ENCODE measurements at regions not wholly inside any gene's neighbourhood (a gene's known extent, or its start where the extent isn't known, plus 50 kb on each side); places are given as distances from the start of the nearest gene placed in this dataset.

DNA sequence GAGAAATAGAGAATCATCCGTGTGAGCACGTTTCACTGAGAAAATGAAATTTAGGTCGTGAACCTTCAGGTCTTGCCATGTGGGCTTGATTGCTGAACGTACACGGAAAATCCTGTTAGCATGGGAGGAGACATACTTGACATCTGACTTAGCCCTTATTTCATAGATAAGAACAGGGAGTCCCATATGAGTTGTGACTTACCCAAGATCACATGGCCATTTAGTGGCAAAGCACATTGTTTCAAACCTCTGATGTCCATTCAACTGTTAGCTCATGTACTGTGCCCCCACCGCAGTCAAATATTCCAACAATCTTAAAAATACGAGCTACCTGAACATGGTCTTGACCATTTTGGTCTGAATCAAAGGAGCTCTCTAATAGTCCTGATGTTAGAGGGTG lies 411.2 kb upstream of the FZD8 start:
- Histone ChIP-seq H2AFZ (no peak overlapping the region), H3K4me2 (no peak overlapping the region), H3K27me3 (ENCODE audit: insufficient read depth, low read depth) (peaks cover 3% of the 10 kb centered on the region), H3K9me3 (ENCODE audit: insufficient read depth, low read depth) (no peaks in the 10 kb centered on the region), H3K36me3 (ENCODE audit: low read depth) (no peaks in the 10 kb centered on the region), H3K4me3 (no peak overlapping the region), H4K20me1 (ENCODE audit: insufficient read depth) (no peaks in the 10 kb centered on the region), H3K9me2 (ENCODE audit: insufficient read depth) (no peaks in the 10 kb centered on the region), H3K4me1 (replicated peaks; ENCODE audit: insufficient read depth) (no peaks in the 10 kb centered on the region), H3K79me2 (ENCODE audit: low read depth) (no peaks in the 10 kb centered on the region), H3K27ac (no peak overlapping the region), H3F3A (ENCODE audit: insufficient read depth, low read depth) (no peaks in the 10 kb centered on the region)
- no peak for DNase-seq
- BruUV-seq (replicated peaks) = no TSS peak
- intact Hi-C loops (cut with micrococcal nuclease; ENCODE audit: unreplicated experiment) = no loop called here
- POLR2A ChIA-PET (ENCODE audit: unreplicated experiment) = no interaction called here
- TF ChIP-seq, protein P1, sequence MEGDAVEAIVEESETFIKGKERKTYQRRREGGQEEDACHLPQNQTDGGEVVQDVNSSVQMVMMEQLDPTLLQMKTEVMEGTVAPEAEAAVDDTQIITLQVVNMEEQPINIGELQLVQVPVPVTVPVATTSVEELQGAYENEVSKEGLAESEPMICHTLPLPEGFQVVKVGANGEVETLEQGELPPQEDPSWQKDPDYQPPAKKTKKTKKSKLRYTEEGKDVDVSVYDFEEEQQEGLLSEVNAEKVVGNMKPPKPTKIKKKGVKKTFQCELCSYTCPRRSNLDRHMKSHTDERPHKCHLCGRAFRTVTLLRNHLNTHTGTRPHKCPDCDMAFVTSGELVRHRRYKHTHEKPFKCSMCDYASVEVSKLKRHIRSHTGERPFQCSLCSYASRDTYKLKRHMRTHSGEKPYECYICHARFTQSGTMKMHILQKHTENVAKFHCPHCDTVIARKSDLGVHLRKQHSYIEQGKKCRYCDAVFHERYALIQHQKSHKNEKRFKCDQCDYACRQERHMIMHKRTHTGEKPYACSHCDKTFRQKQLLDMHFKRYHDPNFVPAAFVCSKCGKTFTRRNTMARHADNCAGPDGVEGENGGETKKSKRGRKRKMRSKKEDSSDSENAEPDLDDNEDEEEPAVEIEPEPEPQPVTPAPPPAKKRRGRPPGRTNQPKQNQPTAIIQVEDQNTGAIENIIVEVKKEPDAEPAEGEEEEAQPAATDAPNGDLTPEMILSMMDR (conservative IDR thresholded peaks at IDR 0.05) = no peak
- TF ChIP-seq EZH2 (IDR thresholded peaks at IDR 0.05; ENCODE audit: low read depth) = no peak
- CTCF ChIA-PET = no interaction called here

DNA sequence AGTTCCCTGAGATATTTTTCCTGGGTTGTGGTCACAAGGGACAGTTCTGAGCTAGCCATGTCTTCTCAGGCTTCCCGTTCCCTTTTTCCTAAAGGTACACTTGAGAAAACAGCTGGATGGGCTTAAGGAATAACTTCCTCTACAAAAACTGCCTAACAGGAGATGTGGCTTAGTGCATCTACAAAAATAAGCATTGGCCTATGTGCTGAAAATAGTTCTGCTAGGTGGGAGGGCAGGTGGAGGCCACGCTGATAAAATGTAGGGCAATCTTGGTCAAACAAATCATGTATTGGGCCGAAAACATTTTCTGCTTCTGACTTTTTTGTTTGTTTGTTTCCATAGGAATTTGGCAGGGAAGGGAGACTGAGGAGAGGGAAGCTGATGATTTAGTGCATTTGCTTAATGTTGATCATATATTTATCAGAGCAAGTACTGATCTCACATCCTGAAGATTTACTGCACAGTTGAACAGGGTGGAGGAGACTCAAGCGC lies 409.4 kb upstream of the FZD8 start:
- H3K79me2 ChIP-seq (ENCODE audit: low read depth) = no peaks in the 10 kb centered on the region
- BruUV-seq (replicated peaks) = no TSS peak
- DNase-seq = no peak
- no peak overlapping the region for H3K4me3 ChIP-seq
- H3K4me1 ChIP-seq (replicated peaks; ENCODE audit: insufficient read depth) = no peaks in the 10 kb centered on the region
- CTCF ChIA-PET = no interaction called here
- no peak overlapping the region for H3K4me2 ChIP-seq
- POLR2A ChIA-PET (ENCODE audit: unreplicated experiment) = no interaction called here
- H3K36me3 ChIP-seq (ENCODE audit: low read depth) = no peaks in the 10 kb centered on the region
- H3K9me2 ChIP-seq (ENCODE audit: insufficient read depth) = no peaks in the 10 kb centered on the region
- H3F3A ChIP-seq (ENCODE audit: insufficient read depth, low read depth) = no peaks in the 10 kb centered on the region
- no peak overlapping the region for H2AFZ ChIP-seq
- H3K9me3 ChIP-seq (ENCODE audit: insufficient read depth, low read depth) = no peaks in the 10 kb centered on the region
- H3K27me3 ChIP-seq (ENCODE audit: insufficient read depth, low read depth) = peaks cover 3% of the 10 kb centered on the region
- no peak for TF ChIP-seq EZH2 (IDR thresholded peaks at IDR 0.05; ENCODE audit: low read depth)
- TF ChIP-seq, protein P1 (conservative IDR thresholded peaks at IDR 0.05) = no peak
- intact Hi-C loops (cut with micrococcal nuclease; ENCODE audit: unreplicated experiment) = no loop called here
- no peak overlapping the region for H3K27ac ChIP-seq
- no peaks in the 10 kb centered on the region for H4K20me1 ChIP-seq (ENCODE audit: insufficient read depth)

DNA sequence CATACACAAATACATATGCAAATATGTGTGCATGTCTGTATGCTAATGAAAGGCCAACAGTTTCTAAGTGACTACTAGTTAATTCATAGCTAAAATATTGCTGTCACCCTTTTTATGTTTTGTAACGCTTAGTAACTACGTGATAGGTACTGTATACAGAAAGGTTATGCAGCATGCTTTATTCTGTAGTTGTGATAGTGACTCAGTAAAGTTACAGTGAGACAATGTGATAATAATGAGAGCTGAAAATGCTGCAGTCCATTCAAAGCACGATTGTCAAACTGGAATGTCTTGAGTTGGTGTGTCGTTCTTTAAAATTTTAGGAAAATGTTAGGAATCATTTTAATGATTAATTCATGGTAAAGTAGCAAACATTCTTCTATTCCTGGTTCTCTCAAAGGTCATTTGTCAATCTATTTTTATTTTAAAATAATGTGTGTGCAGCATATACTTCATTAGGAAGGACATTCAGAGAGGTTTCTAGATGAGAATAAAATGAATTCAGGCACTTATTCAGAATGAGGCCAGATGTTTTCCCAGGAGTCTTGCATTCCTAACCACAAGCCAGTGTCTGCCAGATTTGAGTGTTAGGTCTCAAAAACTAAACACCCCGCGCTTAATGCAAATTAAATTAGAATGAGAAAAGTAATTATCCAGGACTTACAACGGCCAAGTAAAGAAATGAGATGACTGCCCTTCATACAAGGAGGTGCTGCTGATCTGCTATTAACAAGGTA lies 408.8 kb upstream of the FZD8 start:
- Histone ChIP-seq H3K4me2 (no peak overlapping the region), H3K36me3 (ENCODE audit: low read depth) (no peaks in the 10 kb centered on the region), H3K79me2 (ENCODE audit: low read depth) (no peaks in the 10 kb centered on the region), H3K27ac (no peak overlapping the region), H3K9me3 (ENCODE audit: insufficient read depth, low read depth) (no peaks in the 10 kb centered on the region), H3K4me1 (replicated peaks; ENCODE audit: insufficient read depth) (no peaks in the 10 kb centered on the region), H3K9me2 (ENCODE audit: insufficient read depth) (no peaks in the 10 kb centered on the region), H3K27me3 (ENCODE audit: insufficient read depth, low read depth) (peaks cover 3% of the 10 kb centered on the region), H4K20me1 (ENCODE audit: insufficient read depth) (no peaks in the 10 kb centered on the region), H2AFZ (no peak overlapping the region), H3K4me3 (no peak overlapping the region), H3F3A (ENCODE audit: insufficient read depth, low read depth) (no peaks in the 10 kb centered on the region)
- DNase-seq = no peak
- intact Hi-C loops (cut with micrococcal nuclease; ENCODE audit: unreplicated experiment) = no loop called here
- ChIA-PET CTCF (no interaction called here), POLR2A (ENCODE audit: unreplicated experiment) (no interaction called here)
- TF ChIP-seq EZH2 (IDR thresholded peaks at IDR 0.05; ENCODE audit: low read depth) = no peak
- TF ChIP-seq, protein P1 (conservative IDR thresholded peaks at IDR 0.05) = no peak
- BruUV-seq (replicated peaks) = no TSS peak
